ENCODE measurements at regions not wholly inside any gene's neighbourhood (a gene's known extent, or its start where the extent isn't known, plus 50 kb on each side); places are given as distances from the start of the nearest gene placed in this dataset.

DNA sequence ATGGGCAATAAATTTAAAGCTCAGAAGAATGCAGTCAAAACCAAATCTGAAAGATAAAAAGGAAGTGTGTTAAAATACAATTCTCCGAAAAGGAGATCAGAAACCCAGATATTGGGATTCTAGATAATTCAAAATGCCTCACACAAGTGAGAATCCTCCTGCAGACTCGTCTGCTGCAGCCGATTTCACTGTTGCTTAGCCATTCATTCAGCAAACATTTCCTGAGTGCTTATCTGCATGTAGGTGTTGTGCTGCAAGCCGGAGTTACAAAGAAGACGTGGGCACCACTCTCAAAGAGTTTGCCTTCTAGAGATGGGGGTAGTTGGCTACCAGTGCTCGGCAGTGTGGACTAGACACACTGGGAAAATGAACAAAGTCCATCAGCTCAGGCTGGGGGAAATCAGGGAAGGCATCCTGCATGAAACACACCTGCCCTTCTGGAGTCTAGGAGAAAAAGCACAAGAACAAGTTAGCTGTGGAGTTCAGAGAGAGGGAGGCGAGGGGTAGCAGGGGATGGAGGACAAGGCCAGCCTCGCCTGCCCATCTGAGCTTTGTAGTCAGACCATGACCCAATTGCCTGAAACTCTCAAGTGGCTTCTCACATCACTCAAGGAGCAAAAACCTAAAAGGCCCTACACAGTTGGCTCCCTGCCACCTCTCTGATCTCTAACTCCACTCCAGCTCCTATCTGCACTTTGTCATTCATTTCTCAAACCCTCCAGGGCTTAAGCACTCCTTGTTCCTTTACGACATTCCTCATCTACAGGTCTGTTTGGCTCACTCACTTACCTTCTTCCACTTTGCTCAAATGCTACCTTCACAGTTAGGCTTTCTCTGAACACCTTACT, 310.0 kb upstream of the DDHD1 start:
- DNase-seq (ENCODE audit: low spot score), result no peak

DNA sequence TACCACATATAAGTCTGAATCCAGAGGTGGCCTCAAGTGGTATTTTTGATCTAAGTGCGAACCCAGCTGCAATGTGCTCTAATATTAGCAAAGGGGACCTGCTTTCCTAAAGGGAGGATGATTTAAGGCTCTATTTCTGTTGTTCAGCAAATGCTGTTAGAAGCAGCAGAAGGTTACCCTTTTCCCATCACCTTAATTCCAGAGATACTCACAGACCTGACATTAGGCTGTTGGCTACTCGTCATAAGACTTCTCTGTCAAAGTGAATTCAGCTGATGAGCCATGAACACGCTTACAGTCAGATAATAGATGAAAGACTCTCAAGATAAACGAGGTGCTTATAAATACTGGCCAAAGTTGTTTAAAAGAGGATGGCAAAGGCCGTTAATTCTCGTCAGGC, 308.7 kb upstream of the DDHD1 start:
- DNase-seq (ENCODE audit: low spot score), result no peak

DNA sequence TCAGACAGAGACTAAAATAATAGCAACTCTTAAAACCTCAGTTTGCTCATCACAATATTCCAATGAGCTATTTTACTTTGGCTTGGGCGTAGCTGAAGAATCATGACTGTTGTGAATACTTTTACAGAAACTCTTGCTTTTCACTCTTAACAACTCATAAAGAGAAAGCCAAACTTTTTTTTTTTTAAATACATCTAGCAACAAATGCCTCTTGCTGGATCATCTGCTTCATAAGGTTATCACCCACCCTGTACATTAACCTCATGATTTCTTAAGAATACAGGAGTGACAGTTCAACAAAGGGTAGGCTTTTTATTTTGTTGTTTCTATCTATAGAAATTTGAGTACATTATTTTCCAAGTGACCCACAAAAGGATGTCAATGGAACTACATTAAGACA, 307.4 kb upstream of the DDHD1 start:
- no peak for DNase-seq (ENCODE audit: low spot score)

DNA sequence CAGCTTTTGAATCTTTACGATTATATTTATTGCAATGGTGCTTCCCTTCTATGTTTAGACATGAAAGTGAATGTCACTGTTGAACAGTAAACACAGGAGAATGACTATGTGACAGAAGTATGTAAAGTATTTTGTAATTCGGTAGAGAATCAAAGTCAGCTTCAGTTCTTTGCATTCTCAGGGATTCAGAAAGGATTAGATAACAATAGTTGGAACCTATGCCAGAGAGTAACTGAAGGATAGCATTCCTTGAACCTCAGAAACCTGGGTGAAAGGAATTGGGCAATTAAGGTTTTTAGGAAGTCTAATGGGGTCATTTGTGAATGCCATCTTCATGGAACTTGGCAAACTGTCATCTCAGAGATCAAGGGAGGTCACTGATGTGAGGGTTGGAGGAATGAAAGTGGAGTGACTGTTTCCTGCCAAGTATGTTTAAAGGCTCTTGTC, 305.3 kb upstream of the DDHD1 start:
- peak; percentile 14 for DNase-seq (ENCODE audit: low spot score)

DNA sequence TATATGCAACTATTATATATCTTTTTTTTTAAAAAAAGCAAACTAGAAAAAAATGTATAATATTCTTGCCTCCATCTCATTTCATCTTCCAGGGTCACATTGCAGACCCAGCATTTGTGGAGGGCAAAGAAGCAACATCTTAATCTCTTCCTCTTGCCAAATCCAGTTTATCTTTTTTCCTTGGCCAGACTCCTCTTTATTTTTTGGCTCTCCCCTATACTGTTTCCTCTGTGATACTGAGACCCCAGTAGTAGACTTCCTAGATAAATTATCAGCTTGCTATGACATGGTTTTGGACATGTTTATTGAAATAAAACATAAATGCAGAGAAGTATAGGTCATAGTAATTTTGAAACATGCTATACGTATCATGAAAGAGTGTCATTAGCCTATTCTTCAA, 303.8 kb upstream of the DDHD1 start:
- no peak for DNase-seq (ENCODE audit: low spot score)

DNA sequence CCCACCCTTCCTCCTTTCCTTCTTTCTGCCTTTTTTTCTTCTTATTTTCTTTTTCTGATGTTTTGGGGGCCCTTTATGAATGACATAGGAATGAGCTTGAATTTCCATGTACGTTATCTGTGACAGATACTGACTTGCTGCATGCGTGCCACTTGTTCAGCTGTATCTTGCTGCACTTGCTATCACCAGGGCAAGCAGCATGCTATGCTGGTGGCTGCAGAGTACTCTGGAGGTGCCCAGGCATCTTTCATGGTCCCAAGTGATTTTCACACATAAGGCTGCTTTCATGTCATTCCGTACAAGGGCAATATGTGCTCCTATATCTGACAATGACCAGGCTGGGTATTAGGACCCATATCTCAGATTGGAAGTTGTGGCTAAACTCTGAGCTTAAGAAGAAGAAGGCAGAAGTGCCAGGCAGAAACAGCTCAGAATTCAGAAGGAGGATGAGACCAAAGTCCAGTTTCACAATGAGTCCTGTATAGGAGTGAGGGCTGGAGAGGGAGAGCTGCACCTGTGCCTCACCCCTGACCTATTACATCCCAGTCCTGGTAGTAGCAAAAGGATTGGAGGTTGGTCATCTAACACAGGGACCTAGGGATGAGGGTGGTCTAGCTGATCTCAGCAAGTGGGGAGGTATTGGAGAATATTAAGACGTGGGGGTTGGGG, 299.0 kb upstream of the DDHD1 start:
- DNase-seq (ENCODE audit: low spot score), result no peak

DNA sequence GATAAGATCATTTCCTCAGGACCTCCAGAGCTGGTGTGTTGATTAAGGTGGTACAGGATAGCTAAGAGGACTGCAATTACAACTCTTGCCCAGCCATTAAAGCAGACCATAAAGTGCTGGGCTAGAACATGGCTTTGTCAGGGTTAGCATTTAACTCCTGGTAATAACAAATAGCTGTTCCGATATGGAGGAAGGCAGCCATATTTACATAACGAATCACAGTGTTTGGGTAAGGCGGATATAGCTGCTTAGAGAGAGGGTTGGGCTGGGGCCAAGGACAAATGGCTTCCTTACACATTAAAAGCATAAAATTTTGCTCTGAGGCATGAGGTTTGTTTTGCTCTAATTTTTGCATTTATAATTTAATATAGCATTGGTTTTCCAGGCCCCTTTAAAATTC, 297.7 kb upstream of the DDHD1 start:
- no peak for DNase-seq (ENCODE audit: low spot score)

DNA sequence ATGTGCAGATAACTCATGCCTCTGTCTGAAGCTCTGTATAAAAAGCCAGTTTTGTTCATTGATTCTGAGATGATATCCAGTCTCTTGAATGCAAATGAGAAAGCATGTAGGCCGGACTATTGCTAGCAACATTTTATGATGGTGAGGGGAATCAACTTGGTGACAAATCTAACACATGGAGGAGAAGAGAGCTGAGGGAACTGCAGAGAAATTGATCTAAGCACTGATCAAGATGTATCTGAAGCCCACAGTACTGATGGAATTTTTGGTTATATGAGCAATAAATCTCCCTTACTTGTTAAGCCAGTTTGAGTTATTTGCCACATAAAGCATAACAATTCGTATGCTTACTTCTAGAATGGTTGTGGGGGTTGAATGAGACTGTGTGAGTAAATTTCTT, 295.6 kb upstream of the DDHD1 start:
- no peak for DNase-seq (ENCODE audit: low spot score)

DNA sequence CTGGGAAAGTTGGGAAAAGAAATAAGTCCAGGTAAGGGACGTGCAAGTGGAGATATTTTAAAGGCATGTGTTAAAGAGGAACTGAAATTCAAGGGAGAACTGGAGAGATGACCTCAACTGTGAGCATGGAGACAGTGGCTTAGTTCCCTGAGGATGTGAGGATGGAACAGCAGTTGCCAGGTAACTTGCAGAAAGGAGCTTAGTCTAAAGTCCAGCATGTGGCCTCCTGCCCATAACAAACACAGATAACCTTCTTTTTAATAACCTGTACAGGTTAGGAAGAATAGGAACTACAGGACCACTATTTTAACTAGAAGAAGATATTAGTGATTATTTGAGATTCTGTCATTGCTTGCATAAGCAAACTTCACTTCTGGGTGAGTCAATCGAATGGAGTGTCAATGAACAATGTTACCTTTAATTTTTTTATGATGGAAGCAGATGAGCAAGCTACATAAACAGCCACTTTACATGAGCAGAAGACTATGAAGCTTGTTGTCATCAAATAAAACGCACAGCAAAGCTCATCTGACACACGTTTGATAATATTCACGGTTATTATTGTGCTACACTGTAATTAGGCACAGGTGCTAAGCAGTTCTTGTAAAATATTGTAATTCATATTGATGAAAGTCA, 291.7 kb upstream of the DDHD1 start:
- no peak for DNase-seq (ENCODE audit: low spot score)

DNA sequence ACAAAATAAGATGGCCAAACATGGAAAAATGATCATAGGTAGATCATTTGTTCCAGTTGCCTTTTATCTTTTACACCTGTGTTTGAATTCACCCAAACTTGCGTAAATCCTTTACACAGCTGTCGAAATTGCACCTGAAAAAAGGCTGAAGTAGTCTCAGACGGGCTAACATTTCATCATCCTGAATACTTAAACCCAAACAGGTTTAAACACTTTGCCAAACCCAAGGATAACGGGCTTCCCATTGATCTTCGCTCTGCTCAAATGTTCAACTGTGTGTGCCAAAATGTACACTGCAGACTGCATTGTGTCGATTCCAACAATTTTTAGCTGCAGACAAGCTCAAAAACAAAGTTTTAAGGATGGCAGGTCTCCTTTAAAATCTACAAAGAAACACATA, 288.7 kb upstream of the DDHD1 start:
- no peak for DNase-seq (ENCODE audit: low spot score)

DNA sequence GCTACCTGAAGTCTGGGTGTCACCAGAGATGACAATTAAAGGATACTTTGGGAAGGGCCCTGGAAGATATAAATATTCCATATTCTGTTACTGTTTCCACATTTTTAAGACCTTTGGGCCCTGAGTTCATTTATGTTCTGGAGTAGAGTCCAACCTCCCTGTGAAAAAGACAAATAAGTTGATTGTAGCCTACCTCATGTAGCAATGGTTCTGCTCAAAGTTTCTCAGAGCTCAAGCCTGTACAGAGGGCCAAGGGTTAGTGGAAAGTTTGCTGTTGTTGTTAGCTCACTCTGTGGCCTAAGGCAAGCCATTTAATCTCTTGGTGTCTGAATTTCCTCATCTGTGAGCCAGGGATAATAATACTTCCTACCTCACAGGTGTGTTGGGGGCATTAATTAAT, 284.7 kb upstream of the DDHD1 start:
- DNase-seq (ENCODE audit: low spot score), result no peak

DNA sequence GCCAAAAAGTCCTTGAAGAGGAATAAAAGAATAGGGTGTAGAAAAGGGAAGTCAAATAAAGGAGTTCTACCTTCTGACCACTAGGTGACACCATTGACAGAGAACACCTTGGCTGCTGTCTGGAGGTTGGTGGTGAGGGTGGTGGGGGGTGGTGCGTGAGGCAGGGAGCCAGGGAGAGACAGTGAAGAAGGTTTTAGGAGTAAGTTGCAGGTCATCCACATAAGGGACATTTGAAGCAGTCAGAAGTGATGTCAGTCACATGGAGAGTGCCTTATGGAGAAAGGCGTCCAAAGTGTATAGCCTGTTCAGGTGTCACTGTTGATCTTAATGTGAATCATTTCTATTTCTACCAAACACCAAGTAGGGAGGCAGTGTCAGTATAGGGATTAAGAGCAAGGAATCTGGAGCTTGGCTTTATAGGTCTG, 279.3 kb upstream of the DDHD1 start:
- DNase-seq (ENCODE audit: low spot score), result peak; percentile 59

DNA sequence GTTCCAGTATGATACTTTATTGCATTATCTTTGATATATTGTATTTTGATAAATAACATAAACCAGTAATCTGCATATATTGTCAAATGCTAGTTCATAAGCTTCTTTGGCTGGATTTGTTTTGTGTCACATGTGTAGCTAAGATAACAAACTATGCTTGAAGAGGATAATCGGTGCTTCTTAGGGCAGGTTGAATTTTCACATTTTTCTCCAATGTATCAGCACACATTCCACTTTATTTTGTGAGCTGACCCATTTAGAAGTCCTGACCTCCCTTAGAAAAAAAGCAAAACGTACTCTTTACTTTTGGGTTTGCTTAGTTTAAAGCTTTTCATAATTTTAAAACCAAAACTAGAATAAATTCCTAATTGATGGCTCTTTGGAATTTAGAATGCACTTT, 277.7 kb upstream of the DDHD1 start:
- no peak for DNase-seq (ENCODE audit: low spot score)

DNA sequence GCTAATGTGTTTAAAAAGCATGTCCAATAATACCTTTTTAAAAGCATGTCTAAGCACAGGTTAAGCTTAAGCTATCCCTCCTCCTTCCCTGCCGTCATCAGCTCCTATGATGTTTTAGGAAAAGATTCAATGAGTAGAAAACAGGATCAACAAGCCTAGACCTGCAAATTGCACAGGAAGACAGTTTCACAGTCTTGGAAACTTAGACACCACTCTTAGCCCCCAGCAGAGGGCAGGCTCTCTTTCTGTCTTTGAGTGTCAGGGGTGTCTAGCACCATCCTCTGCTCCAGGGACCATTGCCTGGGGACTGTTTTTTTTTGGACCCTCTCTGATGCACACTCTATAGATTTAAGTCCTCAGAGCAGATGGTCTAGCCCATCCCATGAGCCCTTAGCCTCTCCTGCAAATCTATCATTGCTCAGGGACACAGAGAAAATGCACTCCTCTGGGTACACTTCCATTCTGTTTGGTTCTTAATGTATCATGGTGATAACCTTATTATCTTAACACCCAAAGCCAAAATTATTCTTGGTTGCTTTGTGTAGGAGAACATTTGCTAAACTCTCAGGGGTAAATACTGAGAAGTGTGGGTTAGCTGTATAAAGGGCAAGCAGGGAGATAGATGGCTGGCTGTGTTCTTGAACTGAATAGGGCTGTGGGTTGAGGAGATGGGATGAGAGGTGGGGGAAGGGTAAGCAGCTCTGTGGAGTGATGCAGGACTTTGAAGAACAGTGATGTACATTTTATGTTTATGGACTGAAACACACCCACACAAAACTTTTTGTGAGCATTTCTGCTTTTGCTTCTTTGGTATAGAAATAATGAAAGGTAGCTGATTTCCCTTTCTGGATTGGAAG, 259.9 kb upstream of the DDHD1 start:
- peak; percentile 16 for DNase-seq (ENCODE audit: low spot score)

DNA sequence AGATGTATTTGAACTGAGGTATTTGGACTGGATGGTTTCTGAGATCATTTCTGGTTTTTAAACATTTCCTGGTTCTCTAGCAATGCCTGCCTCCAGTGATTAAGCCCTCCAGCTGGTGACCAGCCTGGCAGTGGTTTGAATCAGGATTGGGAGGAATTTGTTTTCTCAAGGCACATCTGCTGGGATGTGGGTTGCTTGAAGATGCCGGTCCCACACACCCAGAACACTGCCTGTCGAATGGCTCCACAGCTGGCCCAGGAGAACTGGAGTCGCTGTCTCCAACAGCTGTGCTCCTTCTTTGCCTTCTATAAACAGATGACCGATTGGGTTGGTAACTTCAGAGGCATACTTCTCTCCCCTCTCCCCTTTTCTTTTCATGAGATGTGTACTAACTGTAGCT, 258.0 kb upstream of the DDHD1 start:
- no peak for DNase-seq (ENCODE audit: low spot score)

DNA sequence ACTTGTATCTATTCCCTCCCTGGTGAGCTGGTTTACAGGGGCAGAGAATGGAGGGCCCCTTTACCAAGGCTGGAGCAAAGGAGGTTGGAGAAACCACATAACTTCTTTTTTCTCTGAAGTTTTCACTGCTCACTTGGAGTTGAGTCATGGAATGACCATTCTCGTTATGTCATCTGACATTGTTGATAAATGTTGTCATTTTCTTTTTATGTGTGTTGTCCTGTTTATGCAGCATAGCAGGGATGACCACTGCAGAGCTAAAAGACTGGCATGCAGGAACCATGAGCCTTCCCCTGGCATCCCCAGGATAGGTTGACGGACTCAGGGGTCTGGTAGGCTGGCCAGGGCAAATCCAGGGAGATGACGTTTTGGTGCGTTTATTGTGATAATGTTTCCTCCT, 256.8 kb upstream of the DDHD1 start:
- no peak for DNase-seq (ENCODE audit: low spot score)

DNA sequence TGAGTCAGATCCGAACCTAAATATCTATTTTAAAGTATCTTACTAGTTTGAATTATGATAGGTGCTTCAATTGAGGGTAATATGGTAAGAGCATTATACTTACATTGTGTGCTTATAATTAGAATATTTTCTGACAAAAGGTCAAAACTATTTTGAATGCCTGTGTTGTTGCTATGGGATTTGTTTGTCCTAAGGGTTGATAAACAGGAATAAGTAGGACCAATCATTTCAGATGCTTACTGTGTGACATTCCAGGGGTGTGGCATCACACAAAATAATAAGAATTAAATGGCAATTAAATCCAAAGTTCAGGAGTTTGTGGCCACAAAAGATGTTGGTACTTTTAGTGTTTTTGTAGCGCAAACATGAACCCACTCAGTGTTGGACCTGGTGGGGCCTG, 256.2 kb upstream of the DDHD1 start:
- DNase-seq (ENCODE audit: low spot score), result no peak

DNA sequence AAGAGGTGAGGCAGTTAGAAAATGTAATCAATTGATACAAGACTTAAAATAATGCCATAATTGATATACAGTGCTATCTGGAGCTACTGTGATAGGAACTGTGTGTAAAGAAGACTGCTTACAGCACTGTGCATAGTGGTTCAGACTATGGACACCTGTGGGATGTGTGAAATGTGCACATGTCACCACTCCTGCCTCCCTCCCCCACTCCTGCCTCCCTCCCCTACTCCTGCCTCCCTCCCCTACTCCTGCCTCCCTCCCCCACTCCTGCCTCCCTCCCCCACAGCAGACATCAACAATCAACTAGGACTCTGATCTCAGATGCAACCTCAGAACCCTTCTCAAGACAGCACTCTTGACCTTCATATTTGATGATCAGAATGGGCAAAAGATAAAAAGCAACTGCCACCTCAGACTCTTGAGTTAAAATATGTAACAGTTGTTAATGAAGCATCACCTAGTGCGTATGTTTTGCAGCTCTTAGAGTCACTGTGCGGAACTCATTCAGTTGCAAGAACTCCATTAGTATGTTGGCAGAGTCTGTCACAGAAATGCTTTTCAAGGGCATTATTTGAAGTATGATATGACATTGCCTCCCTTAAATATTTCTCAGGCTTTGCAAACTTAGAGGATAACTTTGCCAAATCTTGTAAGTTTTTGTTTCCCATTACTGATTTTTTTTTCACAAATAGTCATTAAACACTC, 255.2 kb upstream of the DDHD1 start:
- no peak for DNase-seq (ENCODE audit: low spot score)

DNA sequence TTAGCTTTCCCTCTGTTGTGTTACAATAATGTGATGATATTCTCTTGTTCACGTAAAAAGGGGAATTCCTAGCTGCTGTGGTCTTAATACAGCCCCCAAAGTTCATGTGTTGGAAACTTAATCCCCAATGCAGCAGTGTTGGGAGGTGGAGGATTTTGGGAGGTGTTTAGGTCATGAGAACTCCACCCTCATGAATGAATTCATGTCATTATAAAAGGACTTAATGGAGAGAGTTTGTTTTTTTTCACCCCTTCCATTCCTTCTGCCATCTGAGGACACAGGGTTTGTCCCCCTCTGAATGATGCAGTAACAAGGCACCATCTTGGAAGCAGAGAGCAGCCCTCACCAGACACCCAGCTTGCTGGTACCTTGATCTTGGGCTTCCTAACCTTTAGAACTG, 253.4 kb upstream of the DDHD1 start:
- no peak for DNase-seq (ENCODE audit: low spot score)

DNA sequence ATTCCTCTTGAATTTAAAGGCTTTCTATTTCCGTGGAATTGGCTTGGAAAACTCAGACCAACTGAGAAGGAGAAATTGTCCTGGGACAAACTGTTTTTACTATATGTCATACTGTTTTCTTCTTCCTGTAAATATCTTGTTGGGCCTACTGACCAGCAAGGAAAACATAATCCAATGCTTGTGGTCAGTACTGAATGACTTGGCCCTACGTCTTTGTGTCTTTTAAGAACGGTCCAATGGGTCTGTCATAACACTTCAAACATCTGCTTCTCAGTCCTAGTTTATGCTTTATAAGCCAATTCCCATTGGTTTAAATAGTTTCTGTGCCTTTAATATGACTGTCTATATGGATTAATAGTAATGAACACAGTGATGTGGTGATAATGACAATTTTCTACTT, 248.5 kb upstream of the DDHD1 start:
- no peak for DNase-seq (ENCODE audit: low spot score)

DNA sequence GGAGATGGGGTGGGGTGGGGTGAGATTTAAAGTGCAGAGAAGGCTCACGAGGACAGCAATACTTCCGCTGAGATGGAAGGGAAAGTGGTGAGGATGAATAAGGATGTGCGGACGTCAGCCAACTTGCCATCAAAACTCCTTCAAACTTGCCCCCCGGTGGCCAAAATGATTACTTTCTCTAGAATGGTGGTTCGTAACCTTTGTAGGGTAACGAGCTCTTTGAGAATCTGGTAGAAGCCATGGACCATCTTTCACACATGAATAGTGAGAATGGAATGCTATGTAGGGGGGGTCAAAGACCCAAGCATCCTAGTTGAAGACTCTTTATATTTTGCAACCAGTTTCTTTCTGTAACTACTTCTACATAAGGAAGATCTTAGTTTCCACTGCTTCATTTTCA, 245.9 kb upstream of the DDHD1 start:
- DNase-seq (ENCODE audit: low spot score), result peak; percentile 7

DNA sequence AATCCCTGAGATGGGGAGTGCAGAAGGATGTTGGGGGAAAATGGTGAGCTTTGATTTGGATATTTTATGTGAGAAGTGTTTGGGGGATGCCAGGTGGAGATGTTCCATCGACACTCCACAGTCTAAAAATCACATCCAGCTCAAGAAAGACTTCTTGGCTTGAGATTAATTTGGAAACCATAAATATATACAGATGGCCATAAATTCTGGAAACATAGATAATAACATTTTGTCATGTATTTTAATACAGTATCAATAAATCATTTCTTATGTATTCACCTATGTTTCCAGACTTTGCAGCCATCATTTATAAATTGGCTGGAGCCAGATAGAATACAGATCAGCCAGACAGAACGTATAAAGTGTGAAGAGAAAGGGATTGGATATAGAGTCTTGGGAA, 245.5 kb upstream of the DDHD1 start:
- DNase-seq (ENCODE audit: low spot score), result no peak

All from cerebellar cortex (tissue), 1 donor.